ENCODE measurements at regions not wholly inside any gene's neighbourhood (a gene's known extent, or its start where the extent isn't known, plus 50 kb on each side); places are given as distances from the start of the nearest gene placed in this dataset.

DNA sequence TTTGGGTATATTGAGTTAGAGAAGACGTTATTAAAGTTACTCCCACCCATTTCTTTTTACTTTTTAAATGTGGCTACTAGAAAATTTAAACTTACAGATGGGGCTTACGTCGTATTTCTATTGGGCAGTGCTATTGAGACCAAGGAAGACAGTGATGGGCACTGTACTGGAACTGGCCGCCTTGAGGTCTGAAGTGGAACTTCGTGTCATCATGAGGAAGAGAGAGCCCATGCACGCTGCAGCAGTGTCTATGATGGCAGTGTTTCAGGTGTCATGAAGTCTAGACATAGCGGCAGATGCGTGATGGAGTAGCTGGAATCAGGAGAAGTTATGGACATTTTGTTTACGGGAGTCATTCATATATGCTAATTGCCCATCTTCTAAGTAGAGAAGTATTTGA lies 143.7 kb downstream of the LRRC70 start:
- 88 to 89% methylated on average over 9 of the region's 9 CpGs for WGBS, 2 donors
- intact Hi-C loops (cut with DNase I; ENCODE audit: low total_unique reads), result no loop called here
- DNase-seq (ENCODE audit: low spot score in 2 of 2), result no peak
- TF ChIP-seq, protein P1, sequence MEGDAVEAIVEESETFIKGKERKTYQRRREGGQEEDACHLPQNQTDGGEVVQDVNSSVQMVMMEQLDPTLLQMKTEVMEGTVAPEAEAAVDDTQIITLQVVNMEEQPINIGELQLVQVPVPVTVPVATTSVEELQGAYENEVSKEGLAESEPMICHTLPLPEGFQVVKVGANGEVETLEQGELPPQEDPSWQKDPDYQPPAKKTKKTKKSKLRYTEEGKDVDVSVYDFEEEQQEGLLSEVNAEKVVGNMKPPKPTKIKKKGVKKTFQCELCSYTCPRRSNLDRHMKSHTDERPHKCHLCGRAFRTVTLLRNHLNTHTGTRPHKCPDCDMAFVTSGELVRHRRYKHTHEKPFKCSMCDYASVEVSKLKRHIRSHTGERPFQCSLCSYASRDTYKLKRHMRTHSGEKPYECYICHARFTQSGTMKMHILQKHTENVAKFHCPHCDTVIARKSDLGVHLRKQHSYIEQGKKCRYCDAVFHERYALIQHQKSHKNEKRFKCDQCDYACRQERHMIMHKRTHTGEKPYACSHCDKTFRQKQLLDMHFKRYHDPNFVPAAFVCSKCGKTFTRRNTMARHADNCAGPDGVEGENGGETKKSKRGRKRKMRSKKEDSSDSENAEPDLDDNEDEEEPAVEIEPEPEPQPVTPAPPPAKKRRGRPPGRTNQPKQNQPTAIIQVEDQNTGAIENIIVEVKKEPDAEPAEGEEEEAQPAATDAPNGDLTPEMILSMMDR (IDR thresholded peaks at IDR 0.05), result no peak
- no peak overlapping the region for H3K4me3 ChIP-seq (ENCODE audit: low read depth, poor library complexity, severe bottlenecking)

DNA sequence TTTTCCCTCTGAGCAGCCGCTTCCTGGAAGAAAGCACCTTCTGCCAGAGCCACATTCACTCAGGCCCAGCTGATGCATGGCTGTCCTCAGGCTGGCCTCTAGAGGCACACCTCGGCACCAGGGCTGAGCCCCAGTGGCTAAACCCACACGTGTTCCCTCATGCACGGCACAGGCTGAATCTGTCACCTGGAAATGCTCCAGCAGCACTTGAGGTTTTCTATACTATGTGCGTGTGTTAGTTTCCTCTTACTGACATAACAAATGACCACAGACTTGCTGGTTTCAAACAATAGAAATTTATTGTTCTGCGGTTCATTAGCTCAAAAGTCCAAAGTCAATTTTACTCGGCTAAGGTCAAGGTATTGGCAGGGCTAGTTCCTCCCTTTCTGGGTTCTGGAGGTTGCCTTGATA lies 141.4 kb downstream of the LRRC70 start:
- no peak for DNase-seq (ENCODE audit: low spot score in 2 of 2)
- TF ChIP-seq POLR2A (IDR thresholded peaks at IDR 0.05), result no peak
- TF ChIP-seq, protein P1 (IDR thresholded peaks at IDR 0.05), result no peak
- 45 to 60% methylated on average over 4 to 7 of the region's 7 CpGs for WGBS, 2 donors
- no peak overlapping the region for H3K4me3 ChIP-seq (ENCODE audit: low read depth, poor library complexity, severe bottlenecking)
- intact Hi-C loops (cut with DNase I; ENCODE audit: low total_unique reads), result no loop called here

GRCh38 chr5:62719061-62719720 lies 140.6 kb downstream of the LRRC70 start:
- H3K4me3 ChIP-seq (ENCODE audit: low read depth, poor library complexity, severe bottlenecking), result no peak overlapping the region
- 71 to 74% methylated on average over 9 of the region's 9 CpGs for WGBS, 2 donors
- no peak for TF ChIP-seq POLR2A (IDR thresholded peaks at IDR 0.05)
- TF ChIP-seq, protein P1 (IDR thresholded peaks at IDR 0.05), result no peak
- intact Hi-C loops (cut with DNase I; ENCODE audit: low total_unique reads), result no loop called here
- DNase-seq (ENCODE audit: low spot score in 2 of 2), result no peak

DNA sequence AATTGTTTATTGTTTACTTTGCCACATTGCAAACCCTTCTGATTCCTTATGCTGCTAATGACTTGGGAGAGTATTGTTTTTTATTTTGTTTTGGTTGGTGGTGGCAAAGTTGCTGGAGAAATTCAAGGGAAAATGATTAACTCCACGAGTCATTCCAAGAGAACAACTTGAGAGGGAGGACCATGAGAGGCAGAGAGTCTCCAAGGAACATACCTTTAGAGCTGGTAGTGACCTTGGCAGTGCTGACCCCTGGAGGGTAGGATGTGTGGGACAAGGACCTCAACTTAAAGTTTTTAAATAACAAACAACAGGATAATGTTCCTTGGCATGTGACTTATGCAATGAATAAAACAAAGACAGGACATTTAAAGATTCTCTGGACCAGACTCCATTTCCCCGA lies 139.7 kb downstream of the LRRC70 start:
- H3K4me3 ChIP-seq (ENCODE audit: low read depth, poor library complexity, severe bottlenecking), result no peak overlapping the region
- no peak for DNase-seq (ENCODE audit: low spot score in 2 of 2)
- intact Hi-C loops (cut with DNase I; ENCODE audit: low total_unique reads), result no loop called here
- 82 to 90% methylated on average over 2 of the region's 2 CpGs for WGBS, 2 donors
- no peak for TF ChIP-seq POLR2A (IDR thresholded peaks at IDR 0.05)
- TF ChIP-seq, protein P1 (IDR thresholded peaks at IDR 0.05), result no peak

GRCh38 chr5:62717301-62717933 lies 138.8 kb downstream of the LRRC70 start:
- no peak overlapping the region for H3K4me3 ChIP-seq (ENCODE audit: low read depth, poor library complexity, severe bottlenecking)
- no peak for DNase-seq (ENCODE audit: low spot score in 2 of 2)
- intact Hi-C loops (cut with DNase I; ENCODE audit: low total_unique reads), result no loop called here
- WGBS, 2 donors, result 51 to 56% methylated on average over 2 of the region's 2 CpGs
- TF ChIP-seq, protein P1 (IDR thresholded peaks at IDR 0.05), result no peak
- no peak for TF ChIP-seq POLR2A (IDR thresholded peaks at IDR 0.05)

All from lower leg skin (tissue), 4 donors.